Peyer's patch (tissue), 4 donors: ENCODE measurements at regions not wholly inside any gene's neighbourhood (a gene's known extent, or its start where the extent isn't known, plus 50 kb on each side); places are given as distances from the start of the nearest gene placed in this dataset.

ENCODE experiments used
- CTCF ChIP-seq, 6 experiments: fragments of 450-650 bp in 4 of 6; fragments of 200-600 bp in 2 of 6; sonication (generic) in 1 of 6; IDR thresholded peaks; one replicate each; pipeline ENCODE4 v1.5.1; 2017 to 2019; ENCODE audit warnings: antibody characterized with exemption in 6 of 6, mild to moderate bottlenecking in 3 of 6, moderate library complexity in 1 of 6
- POLR2A ChIP-seq, 2 donors: fragments of 450-650 bp; IDR thresholded peaks; one replicate each; pipeline ENCODE4 v1.5.1; 2017; ENCODE audit warnings: antibody characterized with exemption in 2 of 2, mild to moderate bottlenecking in 2 of 2, moderate library complexity in 2 of 2

GRCh38 chr1:172948457-172948856, 102.3 kb downstream of the TNFSF18 start:
- TF ChIP-seq CTCF (IDR thresholded peaks at IDR 0.05): no peak
- TF ChIP-seq POLR2A (IDR thresholded peaks at IDR 0.05): no peak
